SK-N-SH (cell line): ENCODE measurements at regions not wholly inside any gene's neighbourhood (a gene's known extent, or its start where the extent isn't known, plus 50 kb on each side); places are given as distances from the start of the nearest gene placed in this dataset.

Experiments
- CTCF ChIA-PET: fragments of 300-600, 350-600 bp; formaldehyde crosslinking; extraction: SDS; loops from one replicate; lab custom pipeline; 2021; lab: Yijun Ruan, JAX
- POLR2A ChIA-PET: fragments of 350-600 bp; sonication (Branson Sonifier 250); formaldehyde crosslinking; extraction: SDS; loops from one replicate; lab custom pipeline; 2020; ENCODE audit warnings: antibody characterized with exemption, inconsistent platforms; lab: Yijun Ruan, JAX
- DNase-seq: peaks from one replicate; pipeline ENCODE4 v3.0.0; 2012
- H2AFZ ChIP-seq: fragments of 200-600 bp; sonication (generic); 2 replicates; pipeline ENCODE4 v1.8.1; 2016; ENCODE audit warnings: antibody characterized with exemption, mild to moderate bottlenecking, low read depth
- H3F3A ChIP-seq: fragments of 200-600 bp; sonication (generic); replicated peaks from 2 replicates; pipeline ENCODE3; 2016; ENCODE audit warnings: antibody characterized with exemption, mild to moderate bottlenecking; ENCODE audit not compliant: insufficient read depth
- H3K27ac ChIP-seq, 2 experiments: fragments of 200-500 bp in 1 of 2; fragments of 200-600 bp in 1 of 2; sonication (Bioruptor generic) in 1 of 2; sonication (generic), shearing (Covaris generic) in 1 of 2; 2 replicates each; pipeline versions ENCODE4 v1.5.1 to v1.6.1; 2014 to 2016; ENCODE audit warnings: low read depth in 2 of 2, inconsistent platforms in 1 of 2, low read length in 1 of 2, mild to moderate bottlenecking in 1 of 2, mixed read lengths in 1 of 2
- H3K27me3 ChIP-seq: fragments of 200-600 bp; sonication (generic), shearing (Covaris generic); 2 replicates; pipeline ENCODE4 v1.6.1; 2016; ENCODE audit warnings: mixed run types; ENCODE audit not compliant: insufficient read depth
- H3K36me3 ChIP-seq, 2 experiments: fragments of 200-500 bp in 1 of 2; fragments of 200-600 bp in 1 of 2; sonication (Bioruptor generic) in 1 of 2; sonication (generic) in 1 of 2; replicated peaks in 1 of 2; 2 replicates each; pipeline versions ENCODE3 to v1.5.1; 2014 to 2016; ENCODE audit warnings: low read length in 1 of 2, mild to moderate bottlenecking in 1 of 2; ENCODE audit not compliant: insufficient read depth in 2 of 2, control insufficient read depth in 1 of 2
- H3K4me1 ChIP-seq, 2 experiments: fragments of 200-500 bp in 1 of 2; fragments of 200-600 bp in 1 of 2; sonication (Bioruptor generic) in 1 of 2; sonication (generic), shearing (Covaris generic) in 1 of 2; 2 replicates each; pipeline versions ENCODE4 v1.5.1 to v1.6.1; 2014 to 2016; ENCODE audit warnings: low read depth in 1 of 2, low read length in 1 of 2, mixed run types in 1 of 2; ENCODE audit not compliant: insufficient read depth in 2 of 2, control insufficient read depth in 1 of 2
- H3K4me2 ChIP-seq: fragments of 200-600 bp; sonication (generic), shearing (Covaris generic); 2 replicates; pipeline ENCODE4 v1.6.1; 2017; ENCODE audit warnings: mixed run types
- H3K4me3 ChIP-seq, 2 experiments: fragments of 200-500 bp in 1 of 2; fragments of 200-600 bp in 1 of 2; sonication (Bioruptor generic) in 1 of 2; sonication (generic), shearing (Covaris generic) in 1 of 2; 2 replicates each; pipeline versions ENCODE4 v1.5.1 to v1.8.1; 2014 to 2016; ENCODE audit warnings: low read depth in 2 of 2, inconsistent platforms in 1 of 2, low read length in 1 of 2, mild to moderate bottlenecking in 1 of 2, mixed read lengths in 1 of 2, moderate library complexity in 1 of 2
- H3K79me2 ChIP-seq: fragments of 200-600 bp; sonication (generic); 2 replicates; pipeline ENCODE4 v1.8.1; 2017; ENCODE audit warnings: mild to moderate bottlenecking; ENCODE audit not compliant: insufficient read depth
- H3K9ac ChIP-seq: fragments of 200-600 bp; sonication (generic); 2 replicates; pipeline ENCODE4 v1.6.1; 2017; ENCODE audit warnings: mixed run types
- H3K9me2 ChIP-seq: fragments of 200-600 bp; sonication (generic); 2 replicates; pipeline ENCODE4 v1.6.1; 2017; ENCODE audit warnings: mixed run types
- H3K9me3 ChIP-seq: fragments of 200-600 bp; sonication (generic); 2 replicates; pipeline ENCODE4 v1.6.1; 2017; ENCODE audit warnings: mixed run types, mild to moderate bottlenecking, moderate library complexity
- H4K20me1 ChIP-seq: fragments of 200-600 bp; sonication (generic); 2 replicates; pipeline ENCODE4 v1.6.1; 2017; ENCODE audit warnings: mild to moderate bottlenecking, mixed run types; ENCODE audit not compliant: insufficient read depth
- CTCF ChIP-seq: fragments of 200-600 bp; sonication (generic); IDR thresholded peaks from 2 replicates; pipeline ENCODE4 v1.6.1; 2017; ENCODE audit warnings: antibody characterized with exemption, mild to moderate bottlenecking, moderate library complexity
- EP300 ChIP-seq, 2 experiments: IDR thresholded peaks; 2 replicates each; pipeline versions ENCODE4 v1.4.0 to v1.6.1; 2012; ENCODE audit warnings: borderline replicate concordance in 1 of 2, low read depth in 1 of 2, low read length in 1 of 2
- EZH2phosphoT487 ChIP-seq: fragments of 200-600 bp; sonication (generic); IDR thresholded peaks from 2 replicates; pipeline ENCODE4 v1.6.1; 2017; ENCODE audit warnings: low read depth, mixed run types, mild to moderate bottlenecking, antibody characterized with exemption, moderate library complexity, borderline replicate concordance
- FOXM1 ChIP-seq: IDR thresholded peaks from 2 replicates; pipeline ENCODE4 v1.4.0; 2012; ENCODE audit warnings: low read depth, mild to moderate bottlenecking
- GATA2 ChIP-seq: sonication (generic); formaldehyde crosslinking; IDR thresholded peaks from 2 replicates; pipeline ENCODE4 v1.5.0; 2020; ENCODE audit warnings: mild to moderate bottlenecking, missing genetic modification reagents
- IRF3 ChIP-seq: fragments of 150-350 bp; IDR thresholded peaks from 2 replicates; pipeline ENCODE4 v1.6.1; 2016; ENCODE audit warnings: mild to moderate bottlenecking, low read depth, low read length
- NRF1 ChIP-seq: IDR thresholded peaks from 2 replicates; pipeline ENCODE4 v1.6.1; 2012; ENCODE audit warnings: low read depth, mild to moderate bottlenecking, low read length
- RAD21 ChIP-seq: IDR thresholded peaks from 2 replicates; pipeline ENCODE4 v1.6.1; 2012; ENCODE audit warnings: mild to moderate bottlenecking, low read length
- RFX5 ChIP-seq: IDR thresholded peaks from 2 replicates; pipeline ENCODE4 v1.6.1; 2012; ENCODE audit warnings: mild to moderate bottlenecking, improper control_type of control experiment, low read length
- SIN3A ChIP-seq: IDR thresholded peaks from 2 replicates; pipeline ENCODE4 v1.6.1; 2012; ENCODE audit warnings: low read depth, mild to moderate bottlenecking, low read length, moderate library complexity, borderline replicate concordance
- SMC3 ChIP-seq: IDR thresholded peaks from 2 replicates; pipeline ENCODE4 v1.6.1; 2012; ENCODE audit warnings: low read depth, low read length, improper control_type of control experiment
- TAF1 ChIP-seq: IDR thresholded peaks from 2 replicates; pipeline ENCODE4 v1.6.1; 2012; ENCODE audit warnings: low read depth, mild to moderate bottlenecking, low read length, moderate library complexity, borderline replicate concordance
- TCF12 ChIP-seq: IDR thresholded peaks from 2 replicates; pipeline ENCODE4 v1.4.0; 2012
- TEAD4 ChIP-seq: IDR thresholded peaks from 2 replicates; pipeline ENCODE4 v1.4.0; 2012; ENCODE audit warnings: mild to moderate bottlenecking, borderline replicate concordance; ENCODE audit not compliant: insufficient read depth
- USF1 ChIP-seq: IDR thresholded peaks from 2 replicates; pipeline ENCODE4 v1.4.0; 2012; ENCODE audit warnings: low read depth, borderline replicate concordance
- USF2 ChIP-seq: fragments of 150-350 bp; IDR thresholded peaks from 2 replicates; pipeline ENCODE4 v1.6.1; 2017; ENCODE audit warnings: antibody characterized with exemption, low read length, low read depth, borderline replicate concordance
- ZBTB33 ChIP-seq: IDR thresholded peaks from 2 replicates; pipeline ENCODE4 v1.4.0; 2012; ENCODE audit warnings: low read depth, borderline replicate concordance
- WGBS: methylation state at CpG from one replicate; pipeline ENCODE4 v1.1.6; 2017; ENCODE audit warnings: low lambda C conversion rate; 5-methylcytosine and 5-hydroxymethylcytosine counted together

DNA sequence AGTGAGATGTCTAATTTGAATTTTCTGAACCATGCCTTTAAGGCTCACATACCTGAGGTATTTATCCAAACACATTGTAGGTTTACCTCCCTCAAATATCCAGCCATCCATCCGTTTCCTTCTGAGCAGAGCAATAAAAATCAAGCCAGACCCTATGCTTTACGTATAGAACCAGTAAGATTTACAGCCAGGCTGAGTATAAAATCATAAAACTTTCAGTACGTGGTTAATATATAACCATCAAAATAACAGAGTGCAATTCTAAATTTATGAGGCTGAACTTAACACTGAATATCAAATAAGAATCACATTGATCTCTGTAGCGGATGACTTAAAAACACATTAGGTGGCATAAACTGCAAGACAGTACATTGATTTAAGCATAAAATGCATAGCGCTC is 877.9 kb upstream of the WWC1 start:
- CTCF ChIA-PET, result no interaction called here
- no peaks in the 10 kb centered on the region for H3K9me2 ChIP-seq
- H3K27me3 ChIP-seq, result no peaks in the 10 kb centered on the region
- no peak overlapping the region for H3K4me2 ChIP-seq
- peaks cover 0 to 5% of the 10 kb centered on the region in 2 experiments; a peak in 2 of 4 replicates for H3K4me1 ChIP-seq
- no peaks in the 10 kb centered on the region for H3K9me3 ChIP-seq
- H3K79me2 ChIP-seq, result no peaks in the 10 kb centered on the region
- no peak for DNase-seq
- H2AFZ ChIP-seq, result no peak overlapping the region
- no peaks in the 10 kb centered on the region for H3F3A ChIP-seq
- WGBS, result 68% methylated on average over 5 of the region's 5 CpGs
- no peak overlapping the region for H3K9ac ChIP-seq
- no peak overlapping the region for H3K4me3 ChIP-seq
- H3K36me3 ChIP-seq, result no peaks in the 10 kb centered on the region
- no peaks in the 10 kb centered on the region for H4K20me1 ChIP-seq
- no peak overlapping the region for H3K27ac ChIP-seq
- POLR2A ChIA-PET, result no interaction called here
- TF ChIP-seq USF2 (no peak), GATA2 (CRISPR knock-in tag) (no peak), USF1 (no peak), ZBTB33 (no peak), SIN3A (no peak), RAD21 (no peak), EZH2phosphoT487 (no peak), TEAD4 (no peak), RFX5 (no peak), IRF3 (no peak), NRF1 (no peak), SMC3 (no peak), CTCF (no peak), EP300 (IDR thresholded peaks at IDR 0.05; ENCODE audit: borderline replicate concordance in 1 of 2, low read depth in 1 of 2, low read length in 1 of 2) (no peak), TAF1 (no peak), FOXM1 (no peak), TCF12 (no peak)
